ENCODE measurements at regions not wholly inside any gene's neighbourhood (a gene's known extent, or its start where the extent isn't known, plus 50 kb on each side); places are given as distances from the start of the nearest gene placed in this dataset.

DNA sequence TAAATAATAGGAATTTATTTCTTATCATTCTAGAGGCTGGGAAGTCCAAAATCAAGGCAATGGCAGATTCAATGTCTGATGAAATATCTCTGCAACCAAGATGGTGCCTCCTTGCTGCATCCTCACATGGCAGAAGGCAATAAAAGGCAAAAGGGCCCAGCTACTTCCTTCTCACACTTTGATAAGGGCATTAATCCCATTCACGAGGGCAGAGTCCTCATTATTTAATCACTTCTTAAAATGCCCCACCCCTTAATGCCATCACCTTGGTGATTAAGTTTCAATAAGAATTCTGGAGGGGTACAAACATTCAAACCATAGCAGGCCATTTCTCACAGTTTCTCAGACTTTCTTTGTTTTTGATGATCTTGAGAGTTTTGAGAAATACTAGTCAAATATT, 145.8 kb upstream of the TSHZ2 start:
- TF ChIP-seq, protein P1, sequence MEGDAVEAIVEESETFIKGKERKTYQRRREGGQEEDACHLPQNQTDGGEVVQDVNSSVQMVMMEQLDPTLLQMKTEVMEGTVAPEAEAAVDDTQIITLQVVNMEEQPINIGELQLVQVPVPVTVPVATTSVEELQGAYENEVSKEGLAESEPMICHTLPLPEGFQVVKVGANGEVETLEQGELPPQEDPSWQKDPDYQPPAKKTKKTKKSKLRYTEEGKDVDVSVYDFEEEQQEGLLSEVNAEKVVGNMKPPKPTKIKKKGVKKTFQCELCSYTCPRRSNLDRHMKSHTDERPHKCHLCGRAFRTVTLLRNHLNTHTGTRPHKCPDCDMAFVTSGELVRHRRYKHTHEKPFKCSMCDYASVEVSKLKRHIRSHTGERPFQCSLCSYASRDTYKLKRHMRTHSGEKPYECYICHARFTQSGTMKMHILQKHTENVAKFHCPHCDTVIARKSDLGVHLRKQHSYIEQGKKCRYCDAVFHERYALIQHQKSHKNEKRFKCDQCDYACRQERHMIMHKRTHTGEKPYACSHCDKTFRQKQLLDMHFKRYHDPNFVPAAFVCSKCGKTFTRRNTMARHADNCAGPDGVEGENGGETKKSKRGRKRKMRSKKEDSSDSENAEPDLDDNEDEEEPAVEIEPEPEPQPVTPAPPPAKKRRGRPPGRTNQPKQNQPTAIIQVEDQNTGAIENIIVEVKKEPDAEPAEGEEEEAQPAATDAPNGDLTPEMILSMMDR (IDR thresholded peaks at IDR 0.05) = no peak
- TF ChIP-seq POLR2A (IDR thresholded peaks at IDR 0.05) = no peak

All from Peyer's patch (tissue), 4 donors.